MM.1S (cell line): ENCODE measurements at regions not wholly inside any gene's neighbourhood (a gene's known extent, or its start where the extent isn't known, plus 50 kb on each side); places are given as distances from the start of the nearest gene placed in this dataset.

Experiments used
- DNase-seq: peaks from one replicate; pipeline ENCODE4 v3.0.0-alpha.2; 2015
- H2AFZ ChIP-seq: fragments of 300-600 bp; sonication (generic); 2 replicates; pipeline ENCODE4 v1.6.0; 2016; ENCODE audit warnings: antibody characterized with exemption, low read length
- H3F3A ChIP-seq: fragments of 300-600 bp; sonication (generic); 2 replicates; pipeline ENCODE4 v1.6.1; 2016; ENCODE audit warnings: mild to moderate bottlenecking, antibody characterized with exemption, low read length, moderate library complexity, mixed read lengths; ENCODE audit not compliant: insufficient read depth
- H3K27ac ChIP-seq: fragments of 300-600 bp; sonication (generic); 2 replicates; pipeline ENCODE4 v1.5.1; 2016; ENCODE audit warnings: mild to moderate bottlenecking, low read length
- H3K27me3 ChIP-seq: fragments of 300-600 bp; sonication (generic); replicated peaks from 2 replicates; pipeline ENCODE4 v1.6.0; 2016; ENCODE audit warnings: low read length; ENCODE audit not compliant: insufficient read depth
- H3K36me3 ChIP-seq: fragments of 300-600 bp; sonication (generic); replicated peaks from 2 replicates; pipeline ENCODE4 v1.6.1; 2016; ENCODE audit warnings: mild to moderate bottlenecking, low read length, mixed read lengths; ENCODE audit not compliant: insufficient read depth
- H3K4me1 ChIP-seq: fragments of 300-600 bp; sonication (generic); 2 replicates; pipeline ENCODE4 v1.6.1; 2016; ENCODE audit warnings: low read length, mixed read lengths
- H3K4me2 ChIP-seq: fragments of 300-600 bp; sonication (generic); 2 replicates; pipeline ENCODE4 v1.6.0; 2016; ENCODE audit warnings: low read depth, low read length
- H3K4me3 ChIP-seq: fragments of 300-600 bp; sonication (generic); 2 replicates; pipeline ENCODE4 v1.5.1; 2016; ENCODE audit warnings: low read length, mixed read lengths
- H3K79me2 ChIP-seq: fragments of 300-600 bp; sonication (generic); 2 replicates; pipeline ENCODE4 v1.6.1; 2016; ENCODE audit warnings: mixed run types, low read length, mixed read lengths
- H3K9ac ChIP-seq: fragments of 300-600 bp; sonication (generic); 2 replicates; pipeline ENCODE4 v1.6.1; 2016; ENCODE audit warnings: low read length, mixed read lengths
- H3K9me2 ChIP-seq: fragments of 300-600 bp; sonication (generic); replicated peaks from 2 replicates; pipeline ENCODE4 v1.6.1; 2016; ENCODE audit warnings: mild to moderate bottlenecking, low read length, mixed read lengths; ENCODE audit not compliant: insufficient read depth
- H3K9me3 ChIP-seq: fragments of 300-600 bp; sonication (generic); replicated peaks from 2 replicates; pipeline ENCODE4 v1.6.1; 2016; ENCODE audit warnings: mild to moderate bottlenecking, low read length, mixed read lengths; ENCODE audit not compliant: insufficient read depth
- H4K20me1 ChIP-seq: fragments of 300-600 bp; sonication (generic); 2 replicates; pipeline ENCODE4 v1.6.1; 2016; ENCODE audit warnings: mild to moderate bottlenecking, low read length, moderate library complexity, mixed read lengths; ENCODE audit not compliant: insufficient read depth
- CTCF ChIP-seq: fragments of 300-600 bp; sonication (generic); IDR thresholded peaks from 2 replicates; pipeline ENCODE4 v1.5.1; 2016; ENCODE audit warnings: antibody characterized with exemption, low read length, mixed read lengths
- EZH2 ChIP-seq: fragments of 300-600 bp; sonication (generic); optimal IDR thresholded peaks from 2 replicates; pipeline ENCODE3; 2017; ENCODE audit warnings: low read depth, mild to moderate bottlenecking, antibody characterized with exemption, low read length, mixed read lengths
- EZH2phosphoT487 ChIP-seq: fragments of 300-600 bp; sonication (generic); IDR thresholded peaks from 2 replicates; pipeline ENCODE4 v1.6.1; 2018; ENCODE audit warnings: antibody characterized with exemption, low read length

- DNase-seq = peak; percentile 76
- Histone ChIP-seq H4K20me1 (no peaks in the 10 kb centered on the region), H3K27ac (no peak overlapping the region)
Observed at GRCh38 chr7:153847828-153848227, 204.4 kb upstream of the DPP6 start.

DNA sequence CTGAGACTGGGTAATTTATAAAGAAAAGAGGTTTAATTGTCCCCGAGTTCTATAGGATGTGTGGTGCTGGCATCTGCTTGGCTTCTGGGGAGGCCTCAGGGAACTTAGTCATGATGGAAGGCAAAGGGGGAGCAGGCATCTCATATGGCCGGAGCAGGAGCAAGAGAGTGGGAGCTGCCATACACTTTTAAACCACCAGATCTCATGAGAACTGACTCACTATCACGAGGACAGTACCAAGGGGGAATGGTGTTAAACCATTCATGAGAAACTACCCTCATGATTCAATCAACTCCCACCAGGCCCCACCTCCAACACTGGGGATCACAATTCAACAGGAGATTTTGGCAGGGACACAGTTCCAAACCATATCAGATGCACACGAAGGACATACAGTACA, 199.9 kb upstream of the DPP6 start:
- Histone ChIP-seq H3K4me1 (no peaks in the 10 kb centered on the region), H2AFZ (no peak overlapping the region), H3K9ac (no peak overlapping the region), H3K79me2 (no peaks in the 10 kb centered on the region), H3K9me3 (no peaks in the 10 kb centered on the region), H4K20me1 (no peaks in the 10 kb centered on the region), H3K36me3 (no peaks in the 10 kb centered on the region), H3K27ac (no peak overlapping the region), H3K4me2 (no peak overlapping the region), H3K27me3 (no peaks in the 10 kb centered on the region), H3K9me2 (no peaks in the 10 kb centered on the region), H3K4me3 (no peak overlapping the region), H3F3A (no peaks in the 10 kb centered on the region)
- no peak for DNase-seq
- TF ChIP-seq CTCF (no peak), EZH2phosphoT487 (no peak), EZH2 (no peak)

More at GRCh38 chr7:153847828-153848227, 204.4 kb upstream of the DPP6 start:
- Histone ChIP-seq H3K4me3 (no peak overlapping the region), H3K27me3 (no peaks in the 10 kb centered on the region), H3K9me2 (no peaks in the 10 kb centered on the region), H2AFZ (no peak overlapping the region), H3K9ac (no peak overlapping the region), H3K79me2 (no peaks in the 10 kb centered on the region), H3K4me1 (no peaks in the 10 kb centered on the region), H3K36me3 (no peaks in the 10 kb centered on the region), H3F3A (no peaks in the 10 kb centered on the region), H3K4me2 (no peak overlapping the region), H3K9me3 (no peaks in the 10 kb centered on the region)
- TF ChIP-seq CTCF (no peak), EZH2 (no peak), EZH2phosphoT487 (no peak)

GRCh38 chr7:153858355-153858754, 193.8 kb upstream of the DPP6 start:
- no peak overlapping the region for H2AFZ ChIP-seq
- no peak overlapping the region for H3K9ac ChIP-seq
- no peak overlapping the region for H3K4me2 ChIP-seq
- no peaks in the 10 kb centered on the region for H3K9me3 ChIP-seq
- no peaks in the 10 kb centered on the region for H3K79me2 ChIP-seq
- no peaks in the 10 kb centered on the region for H3K36me3 ChIP-seq
- no peak overlapping the region for H3K27ac ChIP-seq
- DNase-seq = no peak
- H4K20me1 ChIP-seq = no peaks in the 10 kb centered on the region
- H3K9me2 ChIP-seq = no peaks in the 10 kb centered on the region
- H3K4me1 ChIP-seq = no peaks in the 10 kb centered on the region
- H3K4me3 ChIP-seq = no peak overlapping the region
- TF ChIP-seq EZH2phosphoT487 (no peak), EZH2 (no peak), CTCF (no peak)
- no peaks in the 10 kb centered on the region for H3K27me3 ChIP-seq
- H3F3A ChIP-seq = no peaks in the 10 kb centered on the region
